CD4-positive, alpha-beta T cell (primary cell): ENCODE measurements at regions not wholly inside any gene's neighbourhood (a gene's known extent, or its start where the extent isn't known, plus 50 kb on each side); places are given as distances from the start of the nearest gene placed in this dataset.

Source experiments
- ATAC-seq: fragments of 200-7000 bp; cut with Tn5 transposase; one replicate; pipeline ENCODE4 v1.10.0; 2022; ENCODE audit warnings: mild to moderate bottlenecking; ENCODE audit not compliant: poor library complexity
- CTCF ChIA-PET: fragments of 350-600 bp; sonication (Branson Sonifier 250); formaldehyde crosslinking; loops from one replicate; lab custom pipeline; 2021; ENCODE audit warnings: antibody characterized with exemption, inconsistent platforms; lab: Charles Lee
- POLR2A ChIA-PET: fragments of 350-600 bp; sonication (Branson Sonifier 250); formaldehyde crosslinking; loops from one replicate; lab custom pipeline; 2021; ENCODE audit warnings: antibody characterized with exemption, inconsistent platforms; lab: Charles Lee
- DNase-seq, 14 experiments: peaks; one replicate each; pipeline ENCODE4 v3.0.0-alpha.2; 2013 to 2020; ENCODE audit warnings: mixed read lengths in 2 of 14
- H3K27ac ChIP-seq, 2 donors: one replicate each; pipeline versions ENCODE4 v1.5.1 to v1.7.0; 2013; ENCODE audit warnings: low read length in 2 of 2, low read depth in 1 of 2, mild to moderate bottlenecking in 1 of 2
- H3K27me3 ChIP-seq, 2 experiments: 1 replicate in 1 of 2; 2 replicates in 1 of 2; pipeline versions ENCODE4 v1.6.1 to v1.7.0; 2013; ENCODE audit warnings: low read length in 2 of 2, control low read depth in 1 of 2, mild to moderate bottlenecking in 1 of 2, moderate library complexity in 1 of 2; ENCODE audit not compliant: insufficient read depth in 2 of 2, control insufficient read depth in 1 of 2
- H3K36me3 ChIP-seq: one replicate; pipeline ENCODE4 v1.6.1; 2013; ENCODE audit warnings: low read length, control low read depth; ENCODE audit not compliant: insufficient read depth
- H3K4me1 ChIP-seq: one replicate; pipeline ENCODE4 v1.6.1; 2013; ENCODE audit warnings: low read length, control low read depth; ENCODE audit not compliant: insufficient read depth
- H3K4me3 ChIP-seq: one replicate; pipeline ENCODE4 v1.5.1; 2013; ENCODE audit warnings: mild to moderate bottlenecking, low read length, moderate library complexity
- H3K9me3 ChIP-seq, 2 experiments: 1 replicate in 1 of 2; 2 replicates in 1 of 2; pipeline versions ENCODE4 v1.6.1 to v1.7.0; 2013; ENCODE audit warnings: low read length in 2 of 2, mild to moderate bottlenecking in 2 of 2, control low read depth in 1 of 2, moderate library complexity in 1 of 2; ENCODE audit not compliant: control insufficient read depth in 1 of 2, insufficient read depth in 1 of 2
- H3K27ac Mint-ChIP-seq: one replicate; pipeline ENCODE4 v1.8.0; 2020; ENCODE audit warnings: mixed read lengths
- H3K27me3 Mint-ChIP-seq: one replicate; pipeline ENCODE4 v1.8.0; 2021; ENCODE audit warnings: mixed read lengths
- H3K36me3 Mint-ChIP-seq: one replicate; pipeline ENCODE4 v1.8.0; 2021; ENCODE audit warnings: low read depth, mixed read lengths
- H3K4me1 Mint-ChIP-seq: one replicate; pipeline ENCODE4 v1.8.0; 2021; ENCODE audit warnings: low read depth, mixed read lengths
- H3K4me3 Mint-ChIP-seq: one replicate; pipeline ENCODE4 v1.8.0; 2020; ENCODE audit warnings: mild to moderate bottlenecking, mixed read lengths
- H3K9me3 Mint-ChIP-seq: one replicate; pipeline ENCODE4 v1.8.0; 2020; ENCODE audit warnings: mixed read lengths
- CTCF ChIP-seq: fragments of 200-600 bp; IDR thresholded peaks from one replicate; pipeline ENCODE4 v1.8.0; 2022; ENCODE audit warnings: antibody characterized with exemption, mild to moderate bottlenecking
- intact Hi-C, 2 experiments: fragments of 100-400 bp; cut with DNase I in 1 of 2; cut with micrococcal nuclease in 1 of 2; formaldehyde crosslinking; loops; one replicate each; pipeline versions ENCODE4 v1.15.1 to v1.9.0; 2023 to 2025; cut with DNase I, micrococcal nuclease

DNA sequence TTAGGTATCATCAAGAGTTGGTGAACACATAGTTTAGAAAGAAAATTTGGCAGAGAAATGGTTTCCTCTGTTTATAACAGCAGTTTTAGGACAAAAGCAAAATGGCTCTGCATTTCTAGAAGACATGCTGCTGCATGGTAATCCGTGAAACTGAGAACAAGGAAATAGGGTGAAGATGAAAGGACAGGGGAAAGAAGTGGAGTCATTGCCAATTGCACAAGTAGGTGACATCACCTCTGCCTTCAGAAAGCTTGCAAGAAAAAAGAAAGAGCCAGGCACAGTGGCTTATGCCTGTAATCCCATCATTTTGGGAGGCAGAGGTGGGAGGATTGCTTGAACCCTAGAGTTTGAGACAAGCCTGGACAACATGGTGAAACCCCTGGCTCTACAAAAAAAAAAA is 217.6 kb downstream of the LMX1A start:
- intact Hi-C loops, result no loop called here
- H3K9me3 ChIP-seq, result peaks cover 0 to 3% of the 10 kb centered on the region in 2 experiments
- Mint-ChIP-seq H3K27ac (no peak overlapping the region), H3K9me3 (no peaks in the 10 kb centered on the region), H3K4me3 (no peak overlapping the region), H3K4me1 (no peaks in the 10 kb centered on the region), H3K27me3 (peaks cover 41% of the 10 kb centered on the region), H3K36me3 (no peaks in the 10 kb centered on the region)
- DNase-seq (no peak), ATAC-seq (no peak)
- no peaks in the 10 kb centered on the region for H3K27me3 ChIP-seq
- CTCF ChIA-PET, result no interaction called here
- TF ChIP-seq CTCF, result no peak
- no peaks in the 10 kb centered on the region for H3K4me1 ChIP-seq
- POLR2A ChIA-PET, result no interaction called here
- H3K4me3 ChIP-seq, result no peak overlapping the region
- H3K36me3 ChIP-seq, result no peaks in the 10 kb centered on the region
- no peak overlapping the region for H3K27ac ChIP-seq

GRCh38 chr1:165137551-165138316 is 218.8 kb downstream of the LMX1A start:
- H3K9me3 ChIP-seq, result no peaks in the 10 kb centered on the region
- H3K4me1 ChIP-seq, result no peaks in the 10 kb centered on the region
- no peak for TF ChIP-seq CTCF
- ChIA-PET POLR2A (no interaction called here), CTCF (no interaction called here)
- no peak overlapping the region for H3K4me3 Mint-ChIP-seq
- intact Hi-C loops, result no loop called here
- H3K27me3 Mint-ChIP-seq, result peaks cover 32% of the 10 kb centered on the region
- H3K36me3 ChIP-seq, result no peaks in the 10 kb centered on the region
- no peaks in the 10 kb centered on the region for H3K9me3 Mint-ChIP-seq
- H3K36me3 Mint-ChIP-seq, result no peaks in the 10 kb centered on the region
- no peak for DNase-seq
- no peak overlapping the region for H3K4me3 ChIP-seq
- no peak overlapping the region for H3K27ac Mint-ChIP-seq
- H3K27me3 ChIP-seq, result no peaks in the 10 kb centered on the region
- no peak overlapping the region for H3K27ac ChIP-seq
- ATAC-seq, result no peak
- H3K4me1 Mint-ChIP-seq, result no peaks in the 10 kb centered on the region

DNA sequence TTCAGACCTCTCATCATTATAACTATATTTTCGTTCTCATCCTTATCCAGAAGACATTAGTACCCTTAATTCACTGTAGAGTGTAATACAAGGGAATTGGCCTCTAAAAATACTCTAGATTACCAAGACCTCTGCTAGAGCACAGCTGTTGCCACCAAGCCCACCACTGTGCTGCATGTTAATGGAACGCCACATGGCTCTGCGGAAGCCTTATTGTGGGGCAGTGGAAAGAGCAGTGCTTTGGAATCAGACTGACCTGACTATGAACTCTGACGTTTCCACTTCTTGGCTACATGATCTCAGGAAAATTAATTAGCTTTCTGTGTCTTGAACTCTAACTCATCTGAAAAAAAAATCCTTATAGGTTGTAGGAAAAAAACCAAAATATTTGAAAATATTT is 222.1 kb downstream of the LMX1A start:
- no peak for ATAC-seq
- Histone ChIP-seq H3K4me1 (no peaks in the 10 kb centered on the region), H3K9me3 (no peaks in the 10 kb centered on the region), H3K36me3 (no peaks in the 10 kb centered on the region), H3K4me3 (no peak overlapping the region), H3K27ac (no peak overlapping the region), H3K27me3 (no peaks in the 10 kb centered on the region)
- Mint-ChIP-seq H3K9me3 (no peaks in the 10 kb centered on the region), H3K27ac (no peak overlapping the region), H3K4me1 (no peaks in the 10 kb centered on the region), H3K27me3 (peaks cover 21% of the 10 kb centered on the region), H3K4me3 (no peak overlapping the region), H3K36me3 (no peaks in the 10 kb centered on the region)
- no peak for TF ChIP-seq CTCF
- no peak for DNase-seq
- intact Hi-C loops, result no loop called here
- ChIA-PET CTCF (no interaction called here), POLR2A (no interaction called here)
